Stimulated activated naive B cell treated with anti-CD40 and anti-IgM and Interleukin-4, amounts not matched to agents 10 μg/mL and 1 μg/mL and 100 μg/mL, for 72 hours (primary cell): ENCODE measurements at regions not wholly inside any gene's neighbourhood (a gene's known extent, or its start where the extent isn't known, plus 50 kb on each side); places are given as distances from the start of the nearest gene placed in this dataset.
"Not testable (repeated sequence)": the region's sequence is repeated elsewhere in the genome, so short reads cannot be mapped to it uniquely, and the experiment has no call there.

Experiments used
- ATAC-seq, 2 donors: fragments of 150-1000 bp; cut with Tn5 transposase; replicated peaks; 2 replicates each; pipeline ENCODE4 v1.10.0; 2021; ENCODE audit warnings: moderate library complexity in 1 of 2
- DNase-seq: peaks from one replicate; pipeline ENCODE4 v3.0.0; 2021
- H3K27ac Mint-ChIP-seq: one replicate; pipeline ENCODE4 v1.8.0; 2022; ENCODE audit warnings: mild to moderate bottlenecking, mixed read lengths
- H3K27me3 Mint-ChIP-seq, 2 donors: one replicate each; pipeline ENCODE4 v1.8.0; 2022; ENCODE audit warnings: mixed read lengths in 2 of 2
- H3K36me3 Mint-ChIP-seq, 2 donors: one replicate each; pipeline ENCODE4 v1.8.0; 2022; ENCODE audit warnings: mixed read lengths in 2 of 2, mild to moderate bottlenecking in 1 of 2
- H3K4me1 Mint-ChIP-seq, 2 donors: one replicate each; pipeline ENCODE4 v1.8.0; 2022; ENCODE audit warnings: mixed read lengths in 2 of 2, mild to moderate bottlenecking in 1 of 2
- H3K4me3 Mint-ChIP-seq, 2 donors: one replicate each; pipeline ENCODE4 v1.8.0; 2022; ENCODE audit warnings: mild to moderate bottlenecking in 2 of 2, mixed read lengths in 2 of 2, moderate library complexity in 1 of 2
- H3K9me3 Mint-ChIP-seq, 2 donors: one replicate each; pipeline ENCODE4 v1.8.0; 2022; ENCODE audit warnings: mixed read lengths in 2 of 2, mild to moderate bottlenecking in 1 of 2

GRCh38 chrY:21600170-21600569 lies 65.5 kb downstream of the RBMY1A1 start:
- no peak for ATAC-seq
- H3K27ac Mint-ChIP-seq = no peak overlapping the region
- H3K27me3 Mint-ChIP-seq = no peaks in the 10 kb centered on the region
- no peaks in the 10 kb centered on the region for H3K36me3 Mint-ChIP-seq
- DNase-seq = no peak
- H3K9me3 Mint-ChIP-seq = no peaks in the 10 kb centered on the region
- no peak overlapping the region for H3K4me3 Mint-ChIP-seq
- no peaks in the 10 kb centered on the region for H3K4me1 Mint-ChIP-seq

- DNase-seq = no peak
- Mint-ChIP-seq H3K4me1 (no peaks in the 10 kb centered on the region), H3K27ac (no peak overlapping the region), H3K4me3 (no peak overlapping the region), H3K9me3 (no peaks in the 10 kb centered on the region), H3K36me3 (no peaks in the 10 kb centered on the region), H3K27me3 (no peaks in the 10 kb centered on the region)
- no peak for ATAC-seq
Measured at GRCh38 chrY:21601524-21601923, 66.8 kb downstream of the RBMY1A1 start.

GRCh38 chrY:21602590-21602989 lies 67.9 kb downstream of the RBMY1A1 start:
- H3K36me3 Mint-ChIP-seq = no peaks in the 10 kb centered on the region
- no peaks in the 10 kb centered on the region for H3K9me3 Mint-ChIP-seq

GRCh38 chrY:21636137-21636536 lies 101.5 kb downstream of the RBMY1A1 start:
- Mint-ChIP-seq H3K4me1 (no peaks in the 10 kb centered on the region), H3K36me3 (no peaks in the 10 kb centered on the region), H3K9me3 (peaks cover 0 to 6% of the 10 kb centered on the region in 2 donors), H3K27ac (no peak overlapping the region), H3K4me3 (no peak overlapping the region), H3K27me3 (no peaks in the 10 kb centered on the region)
- ATAC-seq = no peak
- DNase-seq = no peak

More at GRCh38 chrY:21602590-21602989, 67.9 kb downstream of the RBMY1A1 start:
- ATAC-seq (no peak), DNase-seq (no peak)
- Mint-ChIP-seq H3K27ac (no peak overlapping the region), H3K4me3 (no peak overlapping the region), H3K4me1 (no peaks in the 10 kb centered on the region), H3K27me3 (no peaks in the 10 kb centered on the region)

- Mint-ChIP-seq H3K27me3 (no peaks in the 10 kb centered on the region), H3K4me1 (no peaks in the 10 kb centered on the region), H3K36me3 (no peaks in the 10 kb centered on the region), H3K27ac (no peak overlapping the region), H3K9me3 (peaks cover 0 to 1% of the 10 kb centered on the region in 2 donors), H3K4me3 (no peak overlapping the region)
- ATAC-seq (no peak), DNase-seq (no peak)
Measured at GRCh38 chrY:21650496-21650895, 115.8 kb downstream of the RBMY1A1 start.

- H3K9me3 Mint-ChIP-seq, DNase-seq, H3K27ac Mint-ChIP-seq, H3K4me3 Mint-ChIP-seq, ATAC-seq, H3K36me3 Mint-ChIP-seq, H3K27me3 Mint-ChIP-seq, H3K4me1 Mint-ChIP-seq: not testable (repeated sequence)
Measured at GRCh38 chrY:21659057-21659456, 124.4 kb downstream of the RBMY1A1 start.

- H3K36me3 Mint-ChIP-seq, H3K27me3 Mint-ChIP-seq, DNase-seq, H3K27ac Mint-ChIP-seq, H3K9me3 Mint-ChIP-seq, H3K4me1 Mint-ChIP-seq, H3K4me3 Mint-ChIP-seq: not testable (repeated sequence)
- peak in 1 of 2 donors; percentile 74 for ATAC-seq
Measured at GRCh38 chrY:21679590-21679989, 144.9 kb downstream of the RBMY1A1 start.

GRCh38 chrY:21686369-21686768 lies 151.7 kb downstream of the RBMY1A1 start:
- not testable (repeated sequence) for H3K4me3 Mint-ChIP-seq, H3K9me3 Mint-ChIP-seq, ATAC-seq, H3K36me3 Mint-ChIP-seq, H3K27me3 Mint-ChIP-seq, H3K4me1 Mint-ChIP-seq, DNase-seq, H3K27ac Mint-ChIP-seq

- not testable (repeated sequence) for H3K4me3 Mint-ChIP-seq, ATAC-seq, H3K4me1 Mint-ChIP-seq, H3K36me3 Mint-ChIP-seq, H3K9me3 Mint-ChIP-seq, H3K27ac Mint-ChIP-seq, DNase-seq, H3K27me3 Mint-ChIP-seq
Measured at GRCh38 chrY:21701951-21702350, 167.3 kb downstream of the RBMY1A1 start.

- H3K27ac Mint-ChIP-seq, H3K9me3 Mint-ChIP-seq, DNase-seq, ATAC-seq, H3K4me1 Mint-ChIP-seq, H3K36me3 Mint-ChIP-seq, H3K4me3 Mint-ChIP-seq, H3K27me3 Mint-ChIP-seq: not testable (repeated sequence)
Measured at GRCh38 chrY:21702927-21703326, 168.2 kb downstream of the RBMY1A1 start.

- H3K4me1 Mint-ChIP-seq = no peaks in the 10 kb centered on the region
- no peaks in the 10 kb centered on the region for H3K9me3 Mint-ChIP-seq
- H3K4me3 Mint-ChIP-seq = no peak overlapping the region
- no peaks in the 10 kb centered on the region for H3K27me3 Mint-ChIP-seq
- DNase-seq (no peak), ATAC-seq (no peak)
- no peaks in the 10 kb centered on the region for H3K36me3 Mint-ChIP-seq
- no peak overlapping the region for H3K27ac Mint-ChIP-seq
Measured at GRCh38 chrY:21705309-21705708, 170.6 kb downstream of the RBMY1A1 start.

GRCh38 chrY:21706611-21707010 lies 171.9 kb downstream of the RBMY1A1 start:
- not testable (repeated sequence) for H3K9me3 Mint-ChIP-seq, ATAC-seq, H3K36me3 Mint-ChIP-seq, DNase-seq, H3K27me3 Mint-ChIP-seq, H3K4me1 Mint-ChIP-seq, H3K4me3 Mint-ChIP-seq, H3K27ac Mint-ChIP-seq

GRCh38 chrY:21735489-21736060 lies 158.8 kb downstream of the RBMY1D start:
- not testable (repeated sequence) for H3K4me1 Mint-ChIP-seq, H3K4me3 Mint-ChIP-seq, H3K9me3 Mint-ChIP-seq, DNase-seq, ATAC-seq, H3K27ac Mint-ChIP-seq, H3K27me3 Mint-ChIP-seq, H3K36me3 Mint-ChIP-seq

GRCh38 chrY:21744998-21745397 lies 149.3 kb downstream of the RBMY1D start:
- H3K27me3 Mint-ChIP-seq, H3K36me3 Mint-ChIP-seq, H3K4me1 Mint-ChIP-seq, H3K4me3 Mint-ChIP-seq, H3K9me3 Mint-ChIP-seq, DNase-seq, H3K27ac Mint-ChIP-seq: not testable (repeated sequence)
- peak in 1 of 2 donors; percentile 81 for ATAC-seq

- not testable (repeated sequence) for H3K4me1 Mint-ChIP-seq, H3K9me3 Mint-ChIP-seq, H3K36me3 Mint-ChIP-seq, H3K27ac Mint-ChIP-seq, H3K4me3 Mint-ChIP-seq, DNase-seq, H3K27me3 Mint-ChIP-seq
- peak in 1 of 2 donors; percentile 78 for ATAC-seq
Measured at GRCh38 chrY:21760243-21760642, 134.1 kb downstream of the RBMY1D start.

- not testable (repeated sequence) for ATAC-seq
Measured at GRCh38 chrY:21767824-21768223, 126.5 kb downstream of the RBMY1D start.

More at GRCh38 chrY:21767824-21768223, 126.5 kb downstream of the RBMY1D start:
- not testable (repeated sequence) for H3K4me1 Mint-ChIP-seq, H3K27me3 Mint-ChIP-seq, H3K9me3 Mint-ChIP-seq, H3K4me3 Mint-ChIP-seq, DNase-seq, H3K27ac Mint-ChIP-seq, H3K36me3 Mint-ChIP-seq
